Hepatocyte (in vitro differentiated cells): ENCODE measurements at regions not wholly inside any gene's neighbourhood (a gene's known extent, or its start where the extent isn't known, plus 50 kb on each side); places are given as distances from the start of the nearest gene placed in this dataset.

ENCODE experiments used
- CTCF ChIP-seq: fragments of 200-600 bp; sonication (generic); IDR thresholded peaks from 2 replicates; pipeline ENCODE4 v1.5.1; 2016; ENCODE audit warnings: antibody characterized with exemption, mild to moderate bottlenecking; ENCODE audit not compliant: poor library complexity
- EZH2 ChIP-seq: fragments of 200-600 bp; sonication (generic); IDR thresholded peaks from 2 replicates; pipeline ENCODE4 v1.6.1; 2016; ENCODE audit warnings: antibody characterized with exemption, mild to moderate bottlenecking, borderline replicate concordance
- EZH2phosphoT487 ChIP-seq: fragments of 200-600 bp; sonication (generic); IDR thresholded peaks from one replicate; pipeline ENCODE4 v1.6.1; 2018; ENCODE audit warnings: antibody characterized with exemption, mild to moderate bottlenecking, low read depth, moderate library complexity; ENCODE audit not compliant: unreplicated experiment, severe bottlenecking

GRCh38 chr20:16666272-16666671 lies 63.6 kb upstream of the SNRPB2 start:
- TF ChIP-seq CTCF (peak; percentile 11), EZH2 (no peak), EZH2phosphoT487 (no peak)
